Astrocyte (in vitro differentiated cells and primary cell): ENCODE measurements at regions not wholly inside any gene's neighbourhood (a gene's known extent, or its start where the extent isn't known, plus 50 kb on each side); places are given as distances from the start of the nearest gene placed in this dataset.

Experiments
- DNase-seq: peaks from one replicate; pipeline ENCODE4 v3.0.0-alpha.2; 2010; ENCODE audit warnings: low read depth
- FAIRE-seq: peaks from 2 replicates; lab custom pipeline; 2011; peaks lifted over from hg19 to GRCh38; lab: Jason Lieb, UNC
- H2AFZ ChIP-seq: 2 replicates; pipeline ENCODE4 v1.6.0; 2012; ENCODE audit warnings: low read depth, low read length, inconsistent platforms
- H3K27ac ChIP-seq: 2 replicates; pipeline ENCODE4 v1.5.1; 2011; ENCODE audit warnings: low read depth, low read length, inconsistent platforms
- H3K27me3 ChIP-seq: 2 replicates; pipeline ENCODE4 v1.6.0; 2011; ENCODE audit warnings: low read length, inconsistent platforms; ENCODE audit not compliant: insufficient read depth
- H3K36me3 ChIP-seq: 2 replicates; pipeline ENCODE4 v1.5.1; 2011; ENCODE audit warnings: low read length, inconsistent platforms; ENCODE audit not compliant: insufficient read depth
- H3K4me1 ChIP-seq: 2 replicates; pipeline ENCODE4 v1.5.1; 2011; ENCODE audit warnings: low read length, inconsistent platforms; ENCODE audit not compliant: insufficient read depth
- H3K4me2 ChIP-seq: 2 replicates; pipeline ENCODE4 v1.6.0; 2012; ENCODE audit warnings: low read length, inconsistent platforms
- H3K4me3 ChIP-seq: 2 replicates; pipeline ENCODE4 v1.5.1; 2011; ENCODE audit warnings: low read depth, mild to moderate bottlenecking, low read length, inconsistent platforms; ENCODE audit not compliant: insufficient read depth
- H3K79me2 ChIP-seq: 2 replicates; pipeline ENCODE4 v1.6.0; 2012; ENCODE audit warnings: mild to moderate bottlenecking, low read length, inconsistent platforms; ENCODE audit not compliant: insufficient read depth
- H3K9ac ChIP-seq: 2 replicates; pipeline ENCODE4 v1.6.0; 2012; ENCODE audit warnings: mild to moderate bottlenecking, low read length, inconsistent platforms
- H3K9me3 ChIP-seq: 2 replicates; pipeline ENCODE4 v1.5.1; 2012; ENCODE audit warnings: low read depth, mild to moderate bottlenecking, low read length, inconsistent platforms; ENCODE audit not compliant: insufficient read depth
- H4K20me1 ChIP-seq: 2 replicates; pipeline ENCODE4 v1.6.0; 2012; ENCODE audit warnings: low read length, inconsistent platforms; ENCODE audit not compliant: insufficient read depth
- H3K27ac Mint-ChIP-seq: one replicate; pipeline ENCODE4 v1.8.0; 2021; ENCODE audit warnings: mild to moderate bottlenecking, mixed read lengths; ENCODE audit not compliant: unreplicated experiment
- H3K27me3 Mint-ChIP-seq: one replicate; pipeline ENCODE4 v1.8.0; 2021; ENCODE audit warnings: low read depth, mixed read lengths; ENCODE audit not compliant: unreplicated experiment
- H3K36me3 Mint-ChIP-seq: one replicate; pipeline ENCODE4 v1.8.0; 2021; ENCODE audit warnings: low read depth, mixed read lengths; ENCODE audit not compliant: unreplicated experiment
- H3K4me1 Mint-ChIP-seq: one replicate; pipeline ENCODE4 v1.8.0; 2021; ENCODE audit warnings: low read depth, mixed read lengths; ENCODE audit not compliant: unreplicated experiment
- H3K4me3 Mint-ChIP-seq: one replicate; pipeline ENCODE4 v1.8.0; 2021; ENCODE audit warnings: mild to moderate bottlenecking, moderate library complexity, mixed read lengths; ENCODE audit not compliant: unreplicated experiment
- H3K9me3 Mint-ChIP-seq: one replicate; pipeline ENCODE4 v1.8.0; 2021; ENCODE audit warnings: mild to moderate bottlenecking, mixed read lengths; ENCODE audit not compliant: unreplicated experiment
- CTCF ChIP-seq: IDR thresholded peaks from 2 replicates; pipeline ENCODE4 v1.5.1; 2011; ENCODE audit warnings: low read depth, mild to moderate bottlenecking, inconsistent platforms, low read length, moderate library complexity; ENCODE audit not compliant: insufficient read depth
- EZH2 ChIP-seq: IDR thresholded peaks from 2 replicates; pipeline ENCODE4 v1.6.1; 2012; ENCODE audit warnings: mild to moderate bottlenecking, low read length, inconsistent platforms; ENCODE audit not compliant: insufficient read depth

DNA sequence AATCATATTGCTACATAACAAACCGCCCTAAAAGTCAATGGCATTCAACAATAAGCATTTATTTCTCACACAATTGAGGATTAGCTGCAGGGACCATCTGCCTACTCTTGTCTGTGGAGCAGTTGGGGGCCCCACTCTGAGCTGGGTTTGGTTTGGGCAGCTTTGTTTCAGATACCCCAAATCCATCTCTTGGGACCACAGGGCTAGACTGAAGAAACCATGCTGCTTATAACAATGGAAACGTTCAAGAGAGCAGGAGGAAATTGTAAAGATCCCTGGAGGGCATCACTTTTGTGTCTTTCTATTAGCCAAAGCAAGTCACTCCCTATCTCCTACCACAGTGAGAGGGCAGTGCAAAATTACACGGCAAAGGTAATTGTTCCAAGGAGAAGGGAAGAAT is 146.5 kb upstream of the MGAT5 start:
- no peak overlapping the region for H3K9ac ChIP-seq
- H3K4me1 Mint-ChIP-seq = no peaks in the 10 kb centered on the region
- no peak overlapping the region for H2AFZ ChIP-seq
- no peak for TF ChIP-seq CTCF
- H3K4me3 ChIP-seq = no peak overlapping the region
- peaks cover 23% of the 10 kb centered on the region for H3K9me3 Mint-ChIP-seq
- peaks cover 2% of the 10 kb centered on the region for H3K27me3 ChIP-seq
- H3K27ac Mint-ChIP-seq = no peak overlapping the region
- no peaks in the 10 kb centered on the region for H3K36me3 ChIP-seq
- H3K27me3 Mint-ChIP-seq = peaks cover 3% of the 10 kb centered on the region
- peaks cover 2% of the 10 kb centered on the region for H3K9me3 ChIP-seq
- H3K4me2 ChIP-seq = no peak overlapping the region
- no peak overlapping the region for H3K4me3 Mint-ChIP-seq
- DNase-seq (no peak), FAIRE-seq (no peak)
- H3K4me1 ChIP-seq = no peaks in the 10 kb centered on the region
- H3K36me3 Mint-ChIP-seq = no peaks in the 10 kb centered on the region
- no peaks in the 10 kb centered on the region for H4K20me1 ChIP-seq
- H3K27ac ChIP-seq = no peak overlapping the region
- no peaks in the 10 kb centered on the region for H3K79me2 ChIP-seq

DNA sequence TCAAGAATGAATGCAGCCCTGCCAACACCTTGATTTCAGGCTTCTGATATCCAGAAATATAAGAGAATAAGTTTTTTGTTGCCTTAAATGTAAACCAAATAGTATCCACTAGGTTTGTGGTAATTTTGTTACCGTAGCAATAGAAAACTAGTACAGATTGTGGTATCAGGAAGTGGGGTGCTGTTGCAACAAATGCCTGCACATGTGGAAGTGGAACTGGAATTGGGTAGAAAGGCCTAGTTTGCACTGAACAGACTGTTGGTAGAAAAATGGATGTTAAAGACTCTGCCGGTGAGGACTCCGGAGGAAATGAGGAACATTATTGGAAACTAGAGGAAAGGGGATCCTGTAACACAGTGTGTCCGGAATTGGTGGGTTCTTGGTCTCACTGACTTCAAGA is 145.8 kb upstream of the MGAT5 start:
- H3K4me2 ChIP-seq = no peak overlapping the region
- peaks cover 2% of the 10 kb centered on the region for H3K27me3 ChIP-seq
- no peaks in the 10 kb centered on the region for H4K20me1 ChIP-seq
- H3K4me3 ChIP-seq = no peak overlapping the region
- no peaks in the 10 kb centered on the region for H3K4me1 ChIP-seq
- DNase-seq (no peak), FAIRE-seq (no peak)
- no peaks in the 10 kb centered on the region for H3K4me1 Mint-ChIP-seq
- no peaks in the 10 kb centered on the region for H3K36me3 ChIP-seq
- peaks cover 3% of the 10 kb centered on the region for H3K27me3 Mint-ChIP-seq
- no peaks in the 10 kb centered on the region for H3K36me3 Mint-ChIP-seq
- H3K27ac Mint-ChIP-seq = no peak overlapping the region
- H3K9me3 Mint-ChIP-seq = peaks cover 23% of the 10 kb centered on the region
- no peak overlapping the region for H2AFZ ChIP-seq
- no peak overlapping the region for H3K9ac ChIP-seq
- no peak overlapping the region for H3K4me3 Mint-ChIP-seq
- no peak overlapping the region for H3K27ac ChIP-seq
- peaks cover 2% of the 10 kb centered on the region for H3K9me3 ChIP-seq
- TF ChIP-seq CTCF (no peak), EZH2 (no peak)
- no peaks in the 10 kb centered on the region for H3K79me2 ChIP-seq

DNA sequence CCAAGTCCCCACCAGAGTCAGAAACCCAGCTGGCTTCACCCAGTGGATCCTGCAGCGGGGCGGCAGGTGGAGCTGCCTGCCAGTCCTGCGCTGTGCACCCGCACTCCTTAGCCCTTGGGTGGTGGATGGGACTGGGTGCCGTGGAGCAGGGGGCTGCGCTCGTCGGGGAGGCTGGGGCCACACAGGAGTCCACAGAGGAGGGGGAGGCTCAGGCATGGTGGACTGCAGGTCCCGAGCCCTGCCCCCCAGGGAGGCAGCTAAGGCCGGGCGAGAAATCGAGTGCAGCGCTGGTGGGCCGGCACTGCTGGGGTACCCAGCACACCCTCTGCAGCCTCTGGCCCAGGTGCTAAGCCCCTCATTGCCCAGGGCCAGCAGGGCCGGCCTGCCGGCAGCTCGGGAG is 144.6 kb upstream of the MGAT5 start:
- H3K9me3 Mint-ChIP-seq = peaks cover 23% of the 10 kb centered on the region
- no peak overlapping the region for H3K27ac Mint-ChIP-seq
- peaks cover 5% of the 10 kb centered on the region for H3K27me3 Mint-ChIP-seq
- H3K9me3 ChIP-seq = peaks cover 2% of the 10 kb centered on the region
- no peak for DNase-seq
- H3K4me2 ChIP-seq = no peak overlapping the region
- H3K79me2 ChIP-seq = no peaks in the 10 kb centered on the region
- no peak overlapping the region for H3K27ac ChIP-seq
- H3K4me3 ChIP-seq = no peak overlapping the region
- peaks cover 2% of the 10 kb centered on the region for H3K27me3 ChIP-seq
- H3K36me3 ChIP-seq = no peaks in the 10 kb centered on the region
- no peaks in the 10 kb centered on the region for H3K4me1 ChIP-seq
- TF ChIP-seq EZH2 (no peak), CTCF (no peak)
- no peak overlapping the region for H2AFZ ChIP-seq
- H3K36me3 Mint-ChIP-seq = no peaks in the 10 kb centered on the region
- no peaks in the 10 kb centered on the region for H3K4me1 Mint-ChIP-seq
- no peak overlapping the region for H3K4me3 Mint-ChIP-seq
- FAIRE-seq = no peak
- H3K9ac ChIP-seq = no peak overlapping the region
- no peaks in the 10 kb centered on the region for H4K20me1 ChIP-seq
